GM13977 (cell line): ENCODE measurements at regions not wholly inside any gene's neighbourhood (a gene's known extent, or its start where the extent isn't known, plus 50 kb on each side); places are given as distances from the start of the nearest gene placed in this dataset.

ENCODE experiments used
- DNase-seq: peaks from one replicate; pipeline ENCODE4 v3.0.0; 2012; ENCODE audit warnings: low spot score
- CTCF ChIP-seq: IDR thresholded peaks from 2 replicates; pipeline ENCODE4 v1.5.1; 2012; ENCODE audit warnings: mild to moderate bottlenecking, control low read depth; ENCODE audit not compliant: insufficient read depth; ENCODE audit errors: extremely low read depth, missing control alignments
- in situ Hi-C: fragments of 300-500 bp; cut with MboI; formaldehyde crosslinking; loops from one replicate; pipeline ENCODE4 v1.12.0; 2022; ENCODE audit warnings: low sequenced_read_pairs, low pct_unique_long_range_greater_than_20kb, mixed read lengths, inconsistent platforms; ENCODE audit not compliant: unreplicated experiment

- in situ Hi-C loops, result no loop called here
- no peak for TF ChIP-seq CTCF
- DNase-seq, result no peak
These were observed 804.8 kb upstream of the AUTS2 start for GRCh38 chr7:68793513-68793912.

- DNase-seq, result no peak
- in situ Hi-C loops, result no loop called here
- TF ChIP-seq CTCF, result no peak
These were observed 798.0 kb upstream of the AUTS2 start for GRCh38 chr7:68800316-68800715.

- TF ChIP-seq CTCF, result no peak
- DNase-seq, result no peak
- in situ Hi-C loops, result no loop called here
These were observed 793.1 kb upstream of the AUTS2 start for GRCh38 chr7:68805159-68805558.

- in situ Hi-C loops, result no loop called here
- TF ChIP-seq CTCF, result no peak
- DNase-seq, result no peak
These were observed 790.6 kb upstream of the AUTS2 start for GRCh38 chr7:68807666-68808065.

- in situ Hi-C loops, result no loop called here
- TF ChIP-seq CTCF, result no peak
- DNase-seq, result no peak
These were observed 784.7 kb upstream of the AUTS2 start for GRCh38 chr7:68813551-68814080.

- in situ Hi-C loops, result no loop called here
- no peak for DNase-seq
- no peak for TF ChIP-seq CTCF
These were observed 781.8 kb upstream of the AUTS2 start for GRCh38 chr7:68816491-68816890.

- in situ Hi-C loops, result no loop called here
- no peak for TF ChIP-seq CTCF
- DNase-seq, result no peak
These were observed 778.0 kb upstream of the AUTS2 start for GRCh38 chr7:68820321-68820720.
